MM.1S (cell line): ENCODE measurements at regions not wholly inside any gene's neighbourhood (a gene's known extent, or its start where the extent isn't known, plus 50 kb on each side); places are given as distances from the start of the nearest gene placed in this dataset.

Experiments
- DNase-seq: peaks from one replicate; pipeline ENCODE4 v3.0.0-alpha.2; 2015
- H2AFZ ChIP-seq: fragments of 300-600 bp; sonication (generic); 2 replicates; pipeline ENCODE4 v1.6.0; 2016; ENCODE audit warnings: antibody characterized with exemption, low read length
- H3F3A ChIP-seq: fragments of 300-600 bp; sonication (generic); 2 replicates; pipeline ENCODE4 v1.6.1; 2016; ENCODE audit warnings: mild to moderate bottlenecking, antibody characterized with exemption, low read length, moderate library complexity, mixed read lengths; ENCODE audit not compliant: insufficient read depth
- H3K27ac ChIP-seq: fragments of 300-600 bp; sonication (generic); 2 replicates; pipeline ENCODE4 v1.5.1; 2016; ENCODE audit warnings: mild to moderate bottlenecking, low read length
- H3K27me3 ChIP-seq: fragments of 300-600 bp; sonication (generic); replicated peaks from 2 replicates; pipeline ENCODE4 v1.6.0; 2016; ENCODE audit warnings: low read length; ENCODE audit not compliant: insufficient read depth
- H3K36me3 ChIP-seq: fragments of 300-600 bp; sonication (generic); replicated peaks from 2 replicates; pipeline ENCODE4 v1.6.1; 2016; ENCODE audit warnings: mild to moderate bottlenecking, low read length, mixed read lengths; ENCODE audit not compliant: insufficient read depth
- H3K4me1 ChIP-seq: fragments of 300-600 bp; sonication (generic); 2 replicates; pipeline ENCODE4 v1.6.1; 2016; ENCODE audit warnings: low read length, mixed read lengths
- H3K4me2 ChIP-seq: fragments of 300-600 bp; sonication (generic); 2 replicates; pipeline ENCODE4 v1.6.0; 2016; ENCODE audit warnings: low read depth, low read length
- H3K4me3 ChIP-seq: fragments of 300-600 bp; sonication (generic); 2 replicates; pipeline ENCODE4 v1.5.1; 2016; ENCODE audit warnings: low read length, mixed read lengths
- H3K79me2 ChIP-seq: fragments of 300-600 bp; sonication (generic); 2 replicates; pipeline ENCODE4 v1.6.1; 2016; ENCODE audit warnings: mixed run types, low read length, mixed read lengths
- H3K9ac ChIP-seq: fragments of 300-600 bp; sonication (generic); 2 replicates; pipeline ENCODE4 v1.6.1; 2016; ENCODE audit warnings: low read length, mixed read lengths
- H3K9me2 ChIP-seq: fragments of 300-600 bp; sonication (generic); replicated peaks from 2 replicates; pipeline ENCODE4 v1.6.1; 2016; ENCODE audit warnings: mild to moderate bottlenecking, low read length, mixed read lengths; ENCODE audit not compliant: insufficient read depth
- H3K9me3 ChIP-seq: fragments of 300-600 bp; sonication (generic); replicated peaks from 2 replicates; pipeline ENCODE4 v1.6.1; 2016; ENCODE audit warnings: mild to moderate bottlenecking, low read length, mixed read lengths; ENCODE audit not compliant: insufficient read depth
- H4K20me1 ChIP-seq: fragments of 300-600 bp; sonication (generic); 2 replicates; pipeline ENCODE4 v1.6.1; 2016; ENCODE audit warnings: mild to moderate bottlenecking, low read length, moderate library complexity, mixed read lengths; ENCODE audit not compliant: insufficient read depth
- EZH2 ChIP-seq: fragments of 300-600 bp; sonication (generic); optimal IDR thresholded peaks from 2 replicates; pipeline ENCODE3; 2017; ENCODE audit warnings: low read depth, mild to moderate bottlenecking, antibody characterized with exemption, low read length, mixed read lengths
- EZH2phosphoT487 ChIP-seq: fragments of 300-600 bp; sonication (generic); IDR thresholded peaks from 2 replicates; pipeline ENCODE4 v1.6.1; 2018; ENCODE audit warnings: antibody characterized with exemption, low read length
- TF ChIP-seq, protein P1 (sequence below): fragments of 300-600 bp; sonication (generic); IDR thresholded peaks from 2 replicates; pipeline ENCODE4 v1.5.1; 2016; ENCODE audit warnings: antibody characterized with exemption, low read length, mixed read lengths

DNA sequence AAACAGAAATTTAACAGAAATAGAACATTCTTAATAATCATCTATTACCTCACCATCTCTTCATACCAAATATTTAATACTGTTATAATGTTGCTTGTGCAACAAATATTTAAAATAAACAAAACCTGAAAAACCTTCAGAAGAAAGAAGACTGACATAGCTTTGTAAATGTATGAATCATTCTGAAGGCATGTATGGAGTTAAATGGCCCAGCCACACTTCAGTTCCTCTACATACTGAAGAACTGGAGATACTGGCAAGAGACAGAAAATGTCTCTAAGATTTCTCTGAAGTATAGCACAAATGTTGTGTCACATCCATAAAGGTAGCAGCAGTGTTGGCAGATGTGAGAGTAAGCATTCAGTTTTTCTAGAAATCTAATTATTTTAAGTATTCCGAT, 275.3 kb upstream of the FGF13 start:
- no peak for DNase-seq
- no peak overlapping the region for H3K4me2 ChIP-seq

DNA sequence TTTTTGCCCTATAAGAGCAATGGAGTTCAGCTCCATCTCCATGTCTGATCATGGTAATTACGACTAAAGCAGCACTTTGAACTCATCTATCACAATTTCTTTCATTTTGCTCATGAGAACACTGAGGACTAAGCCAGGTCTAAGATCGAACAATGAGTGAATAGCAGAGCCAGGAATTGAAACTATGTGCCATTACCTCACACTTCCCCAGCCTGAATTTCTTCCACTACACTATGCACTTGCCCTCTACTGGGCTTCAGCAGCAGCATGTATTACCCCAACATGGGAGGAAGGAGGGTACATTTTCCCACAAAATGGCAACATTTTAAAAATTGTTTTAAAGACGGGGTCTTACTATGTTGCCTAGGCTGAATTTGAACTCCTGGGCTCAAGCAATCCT, 274.7 kb upstream of the FGF13 start:
- H3K9me3 ChIP-seq, result no peaks in the 10 kb centered on the region
- no peaks in the 10 kb centered on the region for H3K27me3 ChIP-seq
- no peaks in the 10 kb centered on the region for H3K9me2 ChIP-seq
- no peak overlapping the region for H3K27ac ChIP-seq
- H3F3A ChIP-seq, result no peaks in the 10 kb centered on the region
- no peaks in the 10 kb centered on the region for H3K79me2 ChIP-seq
- no peaks in the 10 kb centered on the region for H3K36me3 ChIP-seq
- no peak overlapping the region for H3K4me3 ChIP-seq
- H4K20me1 ChIP-seq, result no peaks in the 10 kb centered on the region
- H3K4me1 ChIP-seq, result 0 out of 2 replicates have a peak, but pooled peaks cover 4% of the 10 kb centered on the region
- DNase-seq, result no peak
- no peak overlapping the region for H3K9ac ChIP-seq
- no peak overlapping the region for H2AFZ ChIP-seq
- H3K4me2 ChIP-seq, result no peak overlapping the region
- TF ChIP-seq EZH2 (no peak), EZH2phosphoT487 (no peak)
- TF ChIP-seq, protein P1, sequence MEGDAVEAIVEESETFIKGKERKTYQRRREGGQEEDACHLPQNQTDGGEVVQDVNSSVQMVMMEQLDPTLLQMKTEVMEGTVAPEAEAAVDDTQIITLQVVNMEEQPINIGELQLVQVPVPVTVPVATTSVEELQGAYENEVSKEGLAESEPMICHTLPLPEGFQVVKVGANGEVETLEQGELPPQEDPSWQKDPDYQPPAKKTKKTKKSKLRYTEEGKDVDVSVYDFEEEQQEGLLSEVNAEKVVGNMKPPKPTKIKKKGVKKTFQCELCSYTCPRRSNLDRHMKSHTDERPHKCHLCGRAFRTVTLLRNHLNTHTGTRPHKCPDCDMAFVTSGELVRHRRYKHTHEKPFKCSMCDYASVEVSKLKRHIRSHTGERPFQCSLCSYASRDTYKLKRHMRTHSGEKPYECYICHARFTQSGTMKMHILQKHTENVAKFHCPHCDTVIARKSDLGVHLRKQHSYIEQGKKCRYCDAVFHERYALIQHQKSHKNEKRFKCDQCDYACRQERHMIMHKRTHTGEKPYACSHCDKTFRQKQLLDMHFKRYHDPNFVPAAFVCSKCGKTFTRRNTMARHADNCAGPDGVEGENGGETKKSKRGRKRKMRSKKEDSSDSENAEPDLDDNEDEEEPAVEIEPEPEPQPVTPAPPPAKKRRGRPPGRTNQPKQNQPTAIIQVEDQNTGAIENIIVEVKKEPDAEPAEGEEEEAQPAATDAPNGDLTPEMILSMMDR, result no peak

More for the DNA sequence above, 275.3 kb upstream of the FGF13 start:
- H3K4me3 ChIP-seq, result no peak overlapping the region
- no peak overlapping the region for H3K9ac ChIP-seq
- no peak overlapping the region for H3K27ac ChIP-seq
- H2AFZ ChIP-seq, result no peak overlapping the region
- TF ChIP-seq, protein P1, result no peak
- TF ChIP-seq EZH2 (no peak), EZH2phosphoT487 (no peak)
- no peaks in the 10 kb centered on the region for H3K27me3 ChIP-seq
- H3K4me1 ChIP-seq, result 0 out of 2 replicates have a peak, but pooled peaks cover 4% of the 10 kb centered on the region
- H3K9me3 ChIP-seq, result no peaks in the 10 kb centered on the region
- H4K20me1 ChIP-seq, result no peaks in the 10 kb centered on the region
- no peaks in the 10 kb centered on the region for H3K36me3 ChIP-seq
- no peaks in the 10 kb centered on the region for H3K79me2 ChIP-seq
- H3K9me2 ChIP-seq, result no peaks in the 10 kb centered on the region
- H3F3A ChIP-seq, result no peaks in the 10 kb centered on the region

DNA sequence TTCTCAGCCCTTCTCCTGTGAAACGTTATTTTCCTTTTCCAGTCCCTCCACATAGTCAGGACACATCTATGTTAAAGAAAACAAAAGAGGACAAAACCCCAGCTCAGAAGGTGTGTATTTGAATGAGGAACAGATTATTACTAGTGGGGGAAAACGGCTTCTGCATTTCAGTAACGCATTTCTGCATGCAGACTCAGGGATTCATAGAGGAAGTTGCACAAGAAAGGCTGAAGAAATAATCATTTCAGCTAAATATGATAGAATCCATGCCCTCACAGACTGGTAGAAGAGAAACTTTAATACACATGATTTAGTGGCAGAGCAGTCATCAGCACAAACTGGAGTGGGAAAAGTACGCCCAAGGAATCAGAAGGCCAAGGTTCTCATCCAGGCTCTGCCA, 270.8 kb upstream of the FGF13 start:
- Histone ChIP-seq H3K36me3 (no peaks in the 10 kb centered on the region), H3K27me3 (no peaks in the 10 kb centered on the region), H3K4me3 (no peak overlapping the region), H2AFZ (no peak overlapping the region), H4K20me1 (no peaks in the 10 kb centered on the region), H3K79me2 (no peaks in the 10 kb centered on the region), H3K9ac (no peak overlapping the region), H3K4me2 (no peak overlapping the region), H3K4me1 (0 out of 2 replicates have a peak, but pooled peaks cover 4% of the 10 kb centered on the region), H3K27ac (no peak overlapping the region), H3K9me3 (no peaks in the 10 kb centered on the region), H3K9me2 (no peaks in the 10 kb centered on the region), H3F3A (no peaks in the 10 kb centered on the region)
- TF ChIP-seq EZH2, result no peak
- no peak for TF ChIP-seq EZH2phosphoT487
- TF ChIP-seq, protein P1, result no peak
- no peak for DNase-seq
